Keratinocyte (primary cell): ENCODE measurements at regions not wholly inside any gene's neighbourhood (a gene's known extent, or its start where the extent isn't known, plus 50 kb on each side); places are given as distances from the start of the nearest gene placed in this dataset.

Experiments
- DNase-seq: peaks from one replicate; pipeline ENCODE4 v3.0.0-alpha.2; 2011; ENCODE audit warnings: low read depth, missing footprints, low spot score
- FAIRE-seq: peaks from 2 replicates; lab custom pipeline; 2011; peaks lifted over from hg19 to GRCh38; lab: Jason Lieb, UNC
- H2AFZ ChIP-seq: 2 replicates; pipeline ENCODE4 v1.6.0; 2012; ENCODE audit warnings: low read length, control low read depth, inconsistent platforms; ENCODE audit not compliant: control insufficient read depth
- H3K27ac ChIP-seq: 2 replicates; pipeline ENCODE4 v1.5.1; 2011; ENCODE audit warnings: low read length; ENCODE audit not compliant: control insufficient read depth, insufficient read depth
- H3K27me3 ChIP-seq: 3 replicates; pipeline ENCODE4 v1.6.0; 2011; ENCODE audit warnings: low read length; ENCODE audit not compliant: control insufficient read depth, insufficient read depth; ENCODE audit errors: extremely low read depth
- H3K36me3 ChIP-seq, 2 experiments: 2 replicates in 1 of 2; 3 replicates in 1 of 2; pipeline ENCODE4 v1.5.1; 2011; ENCODE audit warnings: low read length in 2 of 2, mild to moderate bottlenecking in 1 of 2; ENCODE audit not compliant: control insufficient read depth in 2 of 2, insufficient read depth in 2 of 2; ENCODE audit errors: extremely low read depth in 1 of 2
- H3K4me1 ChIP-seq: 3 replicates; pipeline ENCODE4 v1.5.1; 2011; ENCODE audit warnings: low read length; ENCODE audit not compliant: control insufficient read depth, insufficient read depth; ENCODE audit errors: extremely low read depth
- H3K4me2 ChIP-seq: 3 replicates; pipeline ENCODE4 v1.6.0; 2011; ENCODE audit warnings: low read depth, low read length; ENCODE audit not compliant: control insufficient read depth, insufficient read depth; ENCODE audit errors: extremely low read depth
- H3K4me3 ChIP-seq, 3 experiments: fragments of 200-600 bp in 1 of 3; sonication (generic) in 1 of 3; 2 replicates in 2 of 3; 3 replicates in 1 of 3; pipeline ENCODE4 v1.5.1; 2011 to 2016; ENCODE audit warnings: low read length in 3 of 3, mild to moderate bottlenecking in 3 of 3, control low read depth in 2 of 3, inconsistent platforms in 1 of 3, low read depth in 1 of 3, mixed read lengths in 1 of 3, mixed run types in 1 of 3, moderate library complexity in 1 of 3; ENCODE audit not compliant: control insufficient read depth in 2 of 3, insufficient read depth in 2 of 3; ENCODE audit errors: extremely low read depth in 1 of 3
- H3K79me2 ChIP-seq: 2 replicates; pipeline ENCODE4 v1.6.0; 2012; ENCODE audit warnings: low read length; ENCODE audit not compliant: control insufficient read depth, insufficient read depth
- H3K9ac ChIP-seq: 3 replicates; pipeline ENCODE4 v1.6.0; 2011; ENCODE audit warnings: low read length; ENCODE audit not compliant: control insufficient read depth, insufficient read depth; ENCODE audit errors: extremely low read depth
- H3K9me1 ChIP-seq: 3 replicates; pipeline ENCODE4 v1.6.0; 2011; ENCODE audit warnings: low read length; ENCODE audit not compliant: control insufficient read depth, insufficient read depth; ENCODE audit errors: extremely low read depth
- H3K9me3 ChIP-seq: 2 replicates; pipeline ENCODE4 v1.5.1; 2012; ENCODE audit warnings: low read depth, low read length; ENCODE audit not compliant: control insufficient read depth
- H4K20me1 ChIP-seq: 3 replicates; pipeline ENCODE4 v1.6.0; 2011; ENCODE audit warnings: low read length; ENCODE audit not compliant: control insufficient read depth, insufficient read depth; ENCODE audit errors: extremely low read depth
- EZH2 ChIP-seq: IDR thresholded peaks from one replicate; pipeline ENCODE4 v1.6.1; 2012; ENCODE audit warnings: inconsistent platforms, mild to moderate bottlenecking, low read length, moderate library complexity
- dilution Hi-C: fragments of 300-500 bp; cut with MboI; formaldehyde crosslinking; loops from one replicate; pipeline ENCODE4 v1.7.0; 2020; ENCODE audit warnings: low sequenced_read_pairs; ENCODE audit not compliant: extremely low pct_ligation_motif_present
- TF ChIP-seq, protein P1 (sequence below), 3 experiments: IDR thresholded peaks in 1 of 3; conservative IDR thresholded peaks in 1 of 3; optimal IDR thresholded peaks in 1 of 3; 2 replicates in 2 of 3; 3 replicates in 1 of 3; pipeline versions ENCODE3 to v1.5.1; 2011; ENCODE audit warnings: low read length in 3 of 3, mild to moderate bottlenecking in 3 of 3, moderate library complexity in 2 of 3, control low read depth in 1 of 3, inconsistent platforms in 1 of 3; ENCODE audit not compliant: insufficient read depth in 2 of 3; ENCODE audit errors: extremely low read depth in 1 of 3

DNA sequence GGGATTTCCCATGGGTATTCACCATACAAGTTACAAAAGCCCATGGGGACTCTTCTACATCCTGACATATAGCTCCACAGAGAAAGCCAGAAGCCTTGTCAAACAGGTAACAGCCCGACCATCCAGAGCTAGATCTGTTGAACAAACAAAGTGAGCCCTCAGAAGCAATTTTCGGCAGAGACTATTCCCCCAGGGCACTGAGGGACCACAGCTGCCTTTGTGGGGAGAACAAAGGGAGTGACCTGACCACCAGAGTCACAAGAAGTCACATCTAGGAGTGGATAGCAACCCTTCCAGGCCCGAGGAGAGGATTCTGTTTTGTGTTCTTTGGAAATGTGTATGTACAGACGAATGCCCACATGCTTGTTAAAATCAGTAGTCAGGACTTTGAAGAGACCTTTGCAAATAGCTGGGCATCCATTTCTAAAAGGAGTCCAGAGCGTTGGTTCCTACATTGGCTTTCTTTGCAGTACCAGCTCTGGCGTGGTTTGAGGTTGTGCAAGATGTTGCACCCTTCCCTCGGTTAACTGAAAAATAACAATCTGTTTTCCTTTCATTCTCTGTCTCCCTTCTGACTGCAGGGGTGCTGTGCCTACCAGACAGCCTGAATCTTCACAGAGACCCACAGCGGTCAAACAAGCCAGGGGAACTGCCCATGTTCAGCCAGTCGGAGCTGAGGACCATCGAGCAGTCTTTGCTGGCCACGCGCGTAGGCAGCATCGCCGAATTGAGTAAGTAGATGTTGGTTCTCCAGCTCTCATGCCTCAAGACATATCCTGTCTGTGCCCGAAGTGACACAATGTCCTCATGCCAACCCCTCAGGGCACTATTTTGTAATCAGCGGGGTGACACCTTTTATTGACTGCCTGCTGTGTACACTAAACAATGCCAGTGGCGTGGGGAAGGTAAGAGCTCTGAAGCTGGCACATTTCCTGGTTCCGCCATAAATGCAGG lies 165.4 kb upstream of the PWP1 start:
- dilution Hi-C loops = no loop called here
- TF ChIP-seq, protein P1, sequence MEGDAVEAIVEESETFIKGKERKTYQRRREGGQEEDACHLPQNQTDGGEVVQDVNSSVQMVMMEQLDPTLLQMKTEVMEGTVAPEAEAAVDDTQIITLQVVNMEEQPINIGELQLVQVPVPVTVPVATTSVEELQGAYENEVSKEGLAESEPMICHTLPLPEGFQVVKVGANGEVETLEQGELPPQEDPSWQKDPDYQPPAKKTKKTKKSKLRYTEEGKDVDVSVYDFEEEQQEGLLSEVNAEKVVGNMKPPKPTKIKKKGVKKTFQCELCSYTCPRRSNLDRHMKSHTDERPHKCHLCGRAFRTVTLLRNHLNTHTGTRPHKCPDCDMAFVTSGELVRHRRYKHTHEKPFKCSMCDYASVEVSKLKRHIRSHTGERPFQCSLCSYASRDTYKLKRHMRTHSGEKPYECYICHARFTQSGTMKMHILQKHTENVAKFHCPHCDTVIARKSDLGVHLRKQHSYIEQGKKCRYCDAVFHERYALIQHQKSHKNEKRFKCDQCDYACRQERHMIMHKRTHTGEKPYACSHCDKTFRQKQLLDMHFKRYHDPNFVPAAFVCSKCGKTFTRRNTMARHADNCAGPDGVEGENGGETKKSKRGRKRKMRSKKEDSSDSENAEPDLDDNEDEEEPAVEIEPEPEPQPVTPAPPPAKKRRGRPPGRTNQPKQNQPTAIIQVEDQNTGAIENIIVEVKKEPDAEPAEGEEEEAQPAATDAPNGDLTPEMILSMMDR (optimal IDR thresholded peaks at IDR 0.05 in 1 of 3, IDR thresholded peaks at IDR 0.05 in 1 of 3, conservative IDR thresholded peaks at IDR 0.05 in 1 of 3; ENCODE audit: extremely low read depth in 1 of 3, insufficient read depth in 2 of 3, low read length in 3 of 3) = no peak

DNA sequence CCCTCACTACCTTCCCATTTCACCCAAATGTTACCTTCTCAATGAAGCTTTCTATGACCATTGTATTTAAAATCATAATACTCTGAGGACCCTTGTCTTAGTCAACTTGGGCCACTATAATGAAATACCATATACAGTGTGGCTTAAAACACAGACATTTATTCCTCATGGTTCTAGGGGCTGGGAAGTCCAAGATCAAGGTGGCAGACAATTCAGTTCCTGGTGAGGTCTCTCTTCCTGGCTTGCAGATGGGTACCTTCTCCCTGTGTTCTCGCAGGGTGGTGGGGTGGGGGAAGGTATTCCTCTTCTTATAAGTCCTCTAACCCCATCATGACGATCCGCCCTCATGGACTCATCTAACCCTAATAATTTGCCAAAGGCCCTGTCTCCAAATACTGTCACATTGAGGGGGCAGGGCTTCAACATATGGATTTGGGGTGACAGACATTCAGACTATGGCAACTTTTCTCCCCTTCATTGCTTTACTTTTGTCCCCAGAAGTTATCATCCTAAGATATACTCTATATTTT lies 163.7 kb upstream of the PWP1 start:
- H3K4me3 ChIP-seq = no peak overlapping the region
- peaks cover 3% of the 10 kb centered on the region for H3K4me1 ChIP-seq
- H3K9ac ChIP-seq = no peak overlapping the region

More for the DNA sequence above, 165.4 kb upstream of the PWP1 start:
- no peaks in the 10 kb centered on the region for H4K20me1 ChIP-seq
- no peaks in the 10 kb centered on the region for H3K36me3 ChIP-seq
- no peak overlapping the region for H2AFZ ChIP-seq
- no peaks in the 10 kb centered on the region for H3K27me3 ChIP-seq
- DNase-seq (no peak), FAIRE-seq (peak; percentile 32)
- H3K4me3 ChIP-seq = no peak overlapping the region
- H3K9me1 ChIP-seq = no peaks in the 10 kb centered on the region
- H3K9ac ChIP-seq = no peak overlapping the region
- H3K27ac ChIP-seq = no peak overlapping the region
- no peak overlapping the region for H3K4me2 ChIP-seq
- peaks cover 10% of the 10 kb centered on the region for H3K4me1 ChIP-seq
- H3K9me3 ChIP-seq = no peaks in the 10 kb centered on the region
- H3K79me2 ChIP-seq = no peaks in the 10 kb centered on the region

More for the DNA sequence above, 163.7 kb upstream of the PWP1 start:
- dilution Hi-C loops = no loop called here
- no peak overlapping the region for H3K4me2 ChIP-seq
- no peaks in the 10 kb centered on the region for H4K20me1 ChIP-seq
- no peaks in the 10 kb centered on the region for H3K9me1 ChIP-seq
- H3K27me3 ChIP-seq = no peaks in the 10 kb centered on the region
- H3K79me2 ChIP-seq = no peaks in the 10 kb centered on the region
- H3K9me3 ChIP-seq = no peaks in the 10 kb centered on the region
- no peaks in the 10 kb centered on the region for H3K36me3 ChIP-seq
- TF ChIP-seq, protein P1 (optimal IDR thresholded peaks at IDR 0.05 in 1 of 3, IDR thresholded peaks at IDR 0.05 in 1 of 3, conservative IDR thresholded peaks at IDR 0.05 in 1 of 3; ENCODE audit: extremely low read depth in 1 of 3, insufficient read depth in 2 of 3, low read length in 3 of 3) = no peak
- TF ChIP-seq EZH2 = no peak
- no peak overlapping the region for H3K27ac ChIP-seq
- FAIRE-seq (no peak), DNase-seq (no peak)
- no peak overlapping the region for H2AFZ ChIP-seq
